ENCODE measurements at regions not wholly inside any gene's neighbourhood (a gene's known extent, or its start where the extent isn't known, plus 50 kb on each side); places are given as distances from the start of the nearest gene placed in this dataset.

GRCh38 chr7:7048213-7048612 lies 134.1 kb upstream of the C1GALT1 start:
- no peaks in the 10 kb centered on the region for H3K27me3 ChIP-seq
- H3K36me3 ChIP-seq (replicated peaks; ENCODE audit: insufficient read depth, low read depth), result no peaks in the 10 kb centered on the region
- no peaks in the 10 kb centered on the region for H3K9me2 ChIP-seq (replicated peaks; ENCODE audit: insufficient read depth)
- no peak for TF ChIP-seq EZH2phosphoT487 (IDR thresholded peaks at IDR 0.05; ENCODE audit: low read depth, severe bottlenecking, unreplicated experiment)
- TF ChIP-seq, protein P1, sequence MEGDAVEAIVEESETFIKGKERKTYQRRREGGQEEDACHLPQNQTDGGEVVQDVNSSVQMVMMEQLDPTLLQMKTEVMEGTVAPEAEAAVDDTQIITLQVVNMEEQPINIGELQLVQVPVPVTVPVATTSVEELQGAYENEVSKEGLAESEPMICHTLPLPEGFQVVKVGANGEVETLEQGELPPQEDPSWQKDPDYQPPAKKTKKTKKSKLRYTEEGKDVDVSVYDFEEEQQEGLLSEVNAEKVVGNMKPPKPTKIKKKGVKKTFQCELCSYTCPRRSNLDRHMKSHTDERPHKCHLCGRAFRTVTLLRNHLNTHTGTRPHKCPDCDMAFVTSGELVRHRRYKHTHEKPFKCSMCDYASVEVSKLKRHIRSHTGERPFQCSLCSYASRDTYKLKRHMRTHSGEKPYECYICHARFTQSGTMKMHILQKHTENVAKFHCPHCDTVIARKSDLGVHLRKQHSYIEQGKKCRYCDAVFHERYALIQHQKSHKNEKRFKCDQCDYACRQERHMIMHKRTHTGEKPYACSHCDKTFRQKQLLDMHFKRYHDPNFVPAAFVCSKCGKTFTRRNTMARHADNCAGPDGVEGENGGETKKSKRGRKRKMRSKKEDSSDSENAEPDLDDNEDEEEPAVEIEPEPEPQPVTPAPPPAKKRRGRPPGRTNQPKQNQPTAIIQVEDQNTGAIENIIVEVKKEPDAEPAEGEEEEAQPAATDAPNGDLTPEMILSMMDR (IDR thresholded peaks at IDR 0.05; ENCODE audit: poor library complexity), result no peak
- TF ChIP-seq EZH2 (IDR thresholded peaks at IDR 0.05; ENCODE audit: borderline replicate concordance), result no peak
- no peak overlapping the region for H3K4me2 ChIP-seq
- no peak overlapping the region for H3K4me3 ChIP-seq
- H3K4me1 ChIP-seq (ENCODE audit: insufficient read depth), result peaks cover 6% of the 10 kb centered on the region
- DNase-seq (ENCODE audit: low spot score), result no peak
- no peaks in the 10 kb centered on the region for H3K9me3 ChIP-seq (ENCODE audit: low read depth)
- no peaks in the 10 kb centered on the region for H4K20me1 ChIP-seq (ENCODE audit: insufficient read depth, poor library complexity, severe bottlenecking)
- H3K79me2 ChIP-seq, result no peaks in the 10 kb centered on the region
- WGBS (ENCODE audit: low lambda C conversion rate, missing lambda C conversion rate), result 94% methylated on average over 4 of the region's 4 CpGs
- no peak overlapping the region for H3K27ac ChIP-seq
- H2AFZ ChIP-seq, result no peak overlapping the region

GRCh38 chr7:7051206-7051877 lies 131.0 kb upstream of the C1GALT1 start:
- WGBS (ENCODE audit: low lambda C conversion rate, missing lambda C conversion rate), result 73% methylated on average over 4 of the region's 4 CpGs
- Histone ChIP-seq H2AFZ (peak overlapping the region; percentile 39), H3K4me1 (ENCODE audit: insufficient read depth) (peaks cover 6% of the 10 kb centered on the region), H3K9me3 (ENCODE audit: low read depth) (no peaks in the 10 kb centered on the region), H4K20me1 (ENCODE audit: insufficient read depth, poor library complexity, severe bottlenecking) (no peaks in the 10 kb centered on the region), H3K79me2 (no peaks in the 10 kb centered on the region), H3K27me3 (no peaks in the 10 kb centered on the region), H3K9me2 (replicated peaks; ENCODE audit: insufficient read depth) (no peaks in the 10 kb centered on the region), H3K27ac (peak overlapping the region; percentile 38), H3K36me3 (replicated peaks; ENCODE audit: insufficient read depth, low read depth) (no peaks in the 10 kb centered on the region), H3K4me2 (no peak overlapping the region), H3K4me3 (no peak overlapping the region)
- peak; percentile 22 for DNase-seq (ENCODE audit: low spot score)
- TF ChIP-seq EZH2phosphoT487 (IDR thresholded peaks at IDR 0.05; ENCODE audit: low read depth, severe bottlenecking, unreplicated experiment), result no peak
- TF ChIP-seq, protein P1 (IDR thresholded peaks at IDR 0.05; ENCODE audit: poor library complexity), result no peak
- no peak for TF ChIP-seq EZH2 (IDR thresholded peaks at IDR 0.05; ENCODE audit: borderline replicate concordance)

DNA sequence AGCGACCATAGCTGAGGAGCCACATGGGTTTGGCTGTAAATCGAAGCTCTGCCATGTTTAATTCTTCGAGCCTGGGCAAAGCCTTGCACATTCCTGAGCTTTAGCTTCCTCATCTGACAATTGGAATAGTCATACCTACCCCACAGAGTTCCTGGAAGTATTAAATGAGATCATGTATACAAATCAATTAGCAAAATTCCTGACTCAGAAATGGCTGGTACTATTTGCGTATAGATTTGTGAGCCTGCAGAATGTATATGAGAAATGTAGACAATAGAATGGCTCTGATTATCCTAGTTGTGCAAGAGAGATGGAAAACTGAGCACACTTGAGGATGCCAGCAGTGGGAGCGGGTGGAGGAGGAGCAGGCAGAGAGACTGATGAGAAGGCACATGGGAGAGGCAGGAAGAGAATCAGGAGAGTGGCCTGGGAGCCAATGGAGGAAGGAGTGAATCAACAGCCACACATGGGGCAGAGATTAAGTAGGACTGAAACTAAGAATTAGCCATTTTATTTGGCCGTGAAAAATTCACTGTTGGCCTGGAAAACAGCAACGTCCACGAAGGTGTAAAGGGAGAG lies 128.0 kb upstream of the C1GALT1 start:
- H2AFZ ChIP-seq, result no peak overlapping the region
- no peaks in the 10 kb centered on the region for H3K9me3 ChIP-seq (ENCODE audit: low read depth)

GRCh38 chr7:7060828-7061599 lies 121.3 kb upstream of the C1GALT1 start:
- Histone ChIP-seq H4K20me1 (ENCODE audit: insufficient read depth, poor library complexity, severe bottlenecking) (no peaks in the 10 kb centered on the region), H2AFZ (no peak overlapping the region), H3K27me3 (no peaks in the 10 kb centered on the region), H3K4me1 (ENCODE audit: insufficient read depth) (no peaks in the 10 kb centered on the region), H3K79me2 (no peaks in the 10 kb centered on the region), H3K4me2 (no peak overlapping the region), H3K9me3 (ENCODE audit: low read depth) (no peaks in the 10 kb centered on the region), H3K4me3 (no peak overlapping the region), H3K36me3 (replicated peaks; ENCODE audit: insufficient read depth, low read depth) (no peaks in the 10 kb centered on the region), H3K27ac (no peak overlapping the region), H3K9me2 (replicated peaks; ENCODE audit: insufficient read depth) (no peaks in the 10 kb centered on the region)
- TF ChIP-seq EZH2 (IDR thresholded peaks at IDR 0.05; ENCODE audit: borderline replicate concordance) (no peak), EZH2phosphoT487 (IDR thresholded peaks at IDR 0.05; ENCODE audit: low read depth, severe bottlenecking, unreplicated experiment) (no peak)
- TF ChIP-seq, protein P1 (IDR thresholded peaks at IDR 0.05; ENCODE audit: poor library complexity), result no peak
- 90% methylated on average over 10 of the region's 10 CpGs for WGBS (ENCODE audit: low lambda C conversion rate, missing lambda C conversion rate)
- DNase-seq (ENCODE audit: low spot score), result no peak

More for the DNA sequence above, 128.0 kb upstream of the C1GALT1 start:
- 90% methylated on average over 8 of the region's 8 CpGs for WGBS (ENCODE audit: low lambda C conversion rate, missing lambda C conversion rate)
- no peak for TF ChIP-seq EZH2 (IDR thresholded peaks at IDR 0.05; ENCODE audit: borderline replicate concordance)
- TF ChIP-seq EZH2phosphoT487 (IDR thresholded peaks at IDR 0.05; ENCODE audit: low read depth, severe bottlenecking, unreplicated experiment), result no peak
- Histone ChIP-seq H4K20me1 (ENCODE audit: insufficient read depth, poor library complexity, severe bottlenecking) (no peaks in the 10 kb centered on the region), H3K79me2 (no peaks in the 10 kb centered on the region), H3K27ac (no peak overlapping the region), H3K36me3 (replicated peaks; ENCODE audit: insufficient read depth, low read depth) (no peaks in the 10 kb centered on the region), H3K4me1 (ENCODE audit: insufficient read depth) (peaks cover 6% of the 10 kb centered on the region), H3K4me2 (no peak overlapping the region), H3K9me2 (replicated peaks; ENCODE audit: insufficient read depth) (no peaks in the 10 kb centered on the region), H3K4me3 (no peak overlapping the region), H3K27me3 (no peaks in the 10 kb centered on the region)
- DNase-seq (ENCODE audit: low spot score), result no peak
